Activated CD4-positive, alpha-beta T cell treated with anti-CD3 and anti-CD28 coated beads, Interleukin-2, Interleukin-6, amounts not matched to agents 100 ng/mL and 50 ng/mL, durations not matched to agents 16 hours and 8 hours (primary cell): ENCODE measurements at regions not wholly inside any gene's neighbourhood (a gene's known extent, or its start where the extent isn't known, plus 50 kb on each side); places are given as distances from the start of the nearest gene placed in this dataset.

Experiments
- DNase-seq: peaks from one replicate; pipeline ENCODE4 v3.0.0-alpha.2; 2020

DNA sequence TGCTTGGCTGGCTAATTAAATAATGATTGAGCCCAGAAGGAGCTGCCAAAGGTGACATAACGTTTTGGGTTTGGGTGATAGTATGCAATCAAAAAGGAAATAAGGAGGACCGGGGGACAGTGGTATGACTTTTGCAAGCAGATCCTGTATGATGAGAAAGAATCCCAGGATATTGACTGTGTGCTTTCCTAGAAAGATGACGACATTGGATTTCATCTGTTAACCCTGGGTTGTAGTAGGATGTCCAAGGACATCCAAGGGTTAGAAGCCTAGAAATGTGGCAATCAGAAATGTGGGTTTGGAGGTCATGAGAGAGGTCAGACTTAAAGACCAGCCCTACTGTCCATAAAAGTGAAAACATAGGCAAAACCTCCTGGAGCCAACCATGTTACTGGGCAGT is 50.3 kb upstream of the HMHB1 start:
- no peak for DNase-seq

GRCh38 chr5:143760755-143761154 is 51.2 kb upstream of the HMHB1 start:
- DNase-seq, result no peak

DNA sequence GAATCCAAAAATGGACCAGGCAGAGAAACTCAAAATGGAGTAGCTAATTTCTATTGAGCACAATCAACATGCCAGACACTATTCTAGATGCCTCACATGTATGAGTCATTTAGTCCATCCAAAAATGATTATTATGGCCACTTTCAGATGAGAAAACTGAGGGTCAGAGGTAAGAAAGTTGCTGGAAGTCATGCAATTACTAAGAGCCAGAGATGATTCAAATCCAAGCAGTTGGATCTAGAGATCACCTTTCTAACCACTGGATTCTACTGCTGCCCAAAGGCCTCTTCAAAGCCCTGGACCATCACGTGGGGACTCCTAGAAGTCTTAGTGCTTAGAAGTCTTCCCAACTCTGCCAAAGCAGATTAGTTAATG is 51.8 kb upstream of the HMHB1 start:
- peak; percentile 74 for DNase-seq

- peak; percentile 40 for DNase-seq
Measured at GRCh38 chr5:143759396-143760130, 52.4 kb upstream of the HMHB1 start.

GRCh38 chr5:143758750-143759149 is 53.2 kb upstream of the HMHB1 start:
- DNase-seq, result peak; percentile 82

DNA sequence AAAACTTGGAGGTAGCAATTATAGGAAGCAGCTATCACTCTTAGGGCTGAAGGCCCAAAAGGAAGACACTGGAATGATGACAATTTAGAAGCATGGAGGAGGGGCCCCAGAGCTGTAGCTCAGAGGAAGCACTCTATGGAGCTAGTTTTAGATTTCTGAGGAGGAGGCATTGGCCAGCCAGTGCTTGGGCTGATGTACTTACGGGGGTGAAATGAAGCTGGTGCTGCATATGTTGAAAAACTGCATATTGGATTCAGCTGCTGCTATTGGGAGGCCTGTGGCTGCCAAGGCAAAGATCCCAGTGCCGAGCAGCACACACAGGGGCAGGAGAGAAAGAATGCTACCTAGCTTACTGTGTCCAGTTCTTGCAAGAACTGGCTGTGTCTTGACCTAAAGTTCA is 53.9 kb upstream of the HMHB1 start:
- DNase-seq, result no peak

DNA sequence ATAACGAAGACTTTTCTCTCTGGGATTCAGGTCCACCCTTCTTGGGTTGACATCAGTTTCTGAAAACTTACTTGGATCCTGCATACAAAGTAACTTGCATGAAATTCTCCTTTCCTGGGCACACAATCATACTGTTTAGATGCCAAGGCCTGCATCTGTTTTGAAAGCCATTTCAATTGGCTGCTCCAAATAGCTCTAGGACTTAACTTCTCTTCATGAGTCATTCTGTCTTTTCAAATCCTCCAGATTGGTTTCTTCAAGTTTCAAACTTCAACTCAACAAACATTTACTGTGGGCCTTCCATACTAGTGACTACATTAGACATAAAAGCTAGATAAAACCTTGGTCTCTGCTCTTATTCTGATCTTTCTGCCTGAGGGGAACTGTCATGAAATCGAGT is 54.8 kb upstream of the HMHB1 start:
- peak; percentile 30 for DNase-seq

- no peak for DNase-seq
Measured at GRCh38 chr5:143755966-143756365, 56.0 kb upstream of the HMHB1 start.

GRCh38 chr5:143752165-143752850 is 59.7 kb upstream of the HMHB1 start:
- DNase-seq, result no peak

GRCh38 chr5:143751342-143751741 is 60.6 kb upstream of the HMHB1 start:
- no peak for DNase-seq

GRCh38 chr5:143749581-143750205 is 62.3 kb upstream of the HMHB1 start:
- no peak for DNase-seq

- DNase-seq, result no peak
Measured at GRCh38 chr5:143748516-143748915, 63.4 kb upstream of the HMHB1 start.

GRCh38 chr5:143742951-143743350 is 69.0 kb upstream of the HMHB1 start:
- DNase-seq, result no peak

DNA sequence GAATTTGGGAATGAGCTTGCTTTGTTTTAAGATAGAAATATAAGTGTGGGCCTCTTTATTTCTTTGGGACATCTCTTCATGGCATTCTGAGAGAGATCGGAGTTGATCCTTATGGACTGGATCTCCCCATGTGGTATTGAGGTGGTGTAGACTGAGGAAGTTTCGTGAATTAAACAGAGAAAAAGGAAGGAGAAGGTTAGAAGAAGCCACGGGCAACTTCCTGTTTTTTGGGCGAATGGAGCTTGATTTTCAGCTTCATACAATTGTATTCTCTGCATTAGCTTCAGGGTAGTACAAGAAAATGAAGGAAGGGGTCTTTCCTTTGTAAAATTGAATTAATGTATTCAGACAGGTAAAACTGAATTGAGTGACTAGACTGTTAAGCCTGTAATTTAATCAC is 70.5 kb upstream of the HMHB1 start:
- no peak for DNase-seq

GRCh38 chr5:143740956-143741355 is 71.0 kb upstream of the HMHB1 start:
- DNase-seq, result no peak

DNA sequence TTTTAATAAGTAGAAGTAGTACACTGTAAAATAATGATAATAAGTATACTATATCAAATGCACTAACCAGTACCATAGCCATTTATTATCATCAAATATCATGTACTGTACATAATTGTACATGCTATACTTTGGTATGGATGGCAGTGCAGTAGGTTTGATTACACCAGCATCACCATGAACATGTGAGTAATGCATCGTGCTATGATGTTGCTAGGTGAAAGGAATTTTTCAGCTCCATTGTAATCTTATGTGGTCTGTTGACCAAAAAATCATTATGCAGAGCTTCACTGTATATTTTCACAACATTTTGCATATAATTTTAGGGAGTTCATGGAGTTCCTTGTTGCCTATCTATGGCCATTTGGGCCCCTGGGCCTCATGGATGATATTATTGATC is 72.2 kb upstream of the HMHB1 start:
- no peak for DNase-seq

- DNase-seq, result no peak
Measured at GRCh38 chr5:143738417-143739401, 73.3 kb upstream of the HMHB1 start.

GRCh38 chr5:143737062-143737461 is 74.9 kb upstream of the HMHB1 start:
- DNase-seq, result no peak

GRCh38 chr5:143734456-143734780 is 77.5 kb upstream of the HMHB1 start:
- no peak for DNase-seq

DNA sequence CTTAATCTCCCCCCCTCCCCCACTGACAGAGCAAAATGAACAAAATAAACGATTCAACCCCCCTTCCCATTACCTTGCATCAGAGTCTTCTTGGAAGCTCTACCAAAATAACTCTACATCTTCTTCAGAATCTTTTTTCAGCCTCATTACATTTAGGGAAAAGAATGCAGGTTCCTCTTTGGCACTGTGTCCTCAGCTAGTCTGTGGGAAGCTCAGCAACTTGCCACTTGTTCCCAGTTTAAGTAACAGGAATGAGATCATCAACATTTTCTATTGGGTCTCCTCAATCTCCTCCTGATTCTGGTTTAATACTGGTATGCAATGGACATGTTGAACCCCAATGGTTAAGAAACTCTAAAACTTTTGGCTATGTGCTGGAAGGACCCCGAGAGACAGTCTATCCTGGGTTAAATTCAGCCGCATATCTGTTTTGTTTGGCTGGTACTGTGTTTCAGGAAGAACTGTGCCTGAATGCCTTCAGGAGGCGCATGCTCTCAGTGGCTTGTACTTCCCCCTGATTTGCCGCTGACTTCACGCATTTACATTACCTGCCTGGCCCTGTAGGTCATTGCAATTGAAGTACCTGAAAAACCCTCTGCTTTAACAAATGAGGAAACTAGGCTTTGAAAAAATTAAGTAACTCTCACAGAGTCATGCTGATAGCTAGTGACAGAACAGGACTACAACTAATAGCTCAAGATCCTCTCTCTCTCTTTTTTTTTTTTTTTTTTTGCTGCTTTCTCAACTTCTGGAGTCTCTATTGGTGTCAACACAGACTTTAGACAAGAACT is 78.1 kb upstream of the HMHB1 start:
- DNase-seq, result no peak

DNA sequence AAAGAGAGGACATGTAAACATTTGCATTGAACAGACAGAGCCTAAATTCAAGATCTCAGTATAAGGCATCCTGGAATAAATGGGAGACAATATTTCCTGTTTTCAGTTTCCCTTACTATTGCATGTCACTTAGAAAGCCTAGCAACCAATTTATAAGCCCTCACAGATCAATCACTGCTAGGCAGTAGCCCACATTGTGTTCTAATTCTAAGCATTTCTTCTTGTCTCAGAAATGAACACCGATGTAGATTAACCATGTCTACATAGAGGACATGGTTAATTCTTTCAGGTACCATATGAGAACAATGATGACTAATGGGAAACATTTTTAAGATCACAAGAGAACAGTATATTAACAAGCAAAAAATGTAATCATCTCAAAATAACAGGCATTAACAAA is 79.6 kb upstream of the HMHB1 start:
- DNase-seq, result no peak

GRCh38 chr5:143730112-143730801 is 81.7 kb upstream of the HMHB1 start:
- DNase-seq, result no peak
